ENCODE measurements at regions not wholly inside any gene's neighbourhood (a gene's known extent, or its start where the extent isn't known, plus 50 kb on each side); places are given as distances from the start of the nearest gene placed in this dataset.
"Not testable (repeated sequence)": the region's sequence is repeated elsewhere in the genome, so short reads cannot be mapped to it uniquely, and the experiment has no call there.

GRCh38 chr2:40690525-40690924, 238.6 kb upstream of the SLC8A1 start:
- TF ChIP-seq POLR2A (IDR thresholded peaks at IDR 0.05) (no peak), CTCF (IDR thresholded peaks at IDR 0.05) (no peak)
- Histone ChIP-seq H3K9me3 (peaks cover 0 to 2% (median 0%) of the 10 kb centered on the region in 3 donors), H3K4me1 (no peaks in the 10 kb centered on the region), H3K4me3 (no peak overlapping the region), H3K36me3 (no peaks in the 10 kb centered on the region), H3K27me3 (no peaks in the 10 kb centered on the region), H3K27ac (no peak overlapping the region)
- 52 to 60% methylated on average over 3 of the region's 3 CpGs for WGBS, 2 donors
- intact Hi-C loops (cut with DNase I) = no loop called here
- no peak for DNase-seq

- DNase-seq = no peak
- TF ChIP-seq POLR2A (IDR thresholded peaks at IDR 0.05) = no peak
- no peak for TF ChIP-seq CTCF (IDR thresholded peaks at IDR 0.05)
- intact Hi-C loops (cut with DNase I) = no loop called here
- Histone ChIP-seq H3K4me1 (no peaks in the 10 kb centered on the region), H3K36me3 (no peaks in the 10 kb centered on the region), H3K27ac (no peak overlapping the region), H3K9me3 (peaks cover 0 to 2% (median 0%) of the 10 kb centered on the region in 3 donors), H3K4me3 (no peak overlapping the region), H3K27me3 (no peaks in the 10 kb centered on the region)
- WGBS, 2 donors = 44 to 49% methylated on average over 5 of the region's 5 CpGs
These were observed 248.5 kb upstream of the SLC8A1 start for GRCh38 chr2:40700231-40700954.

- H3K9me3 ChIP-seq; intact Hi-C loops (cut with DNase I); H3K4me3 ChIP-seq; H3K27ac ChIP-seq; H3K27me3 ChIP-seq; H3K36me3 ChIP-seq; DNase-seq; H3K4me1 ChIP-seq: not testable (repeated sequence)
- WGBS, 2 donors = 52% methylated on average over 4 of the region's 7 CpGs; no CpG with 5 or more reads in 1 of the 2 donors
These were observed 260.5 kb upstream of the SLC8A1 start for GRCh38 chr2:40712197-40712894.

GRCh38 chr2:40716879-40717278, 265.0 kb upstream of the SLC8A1 start:
- intact Hi-C loops (cut with DNase I) = no loop called here
- Histone ChIP-seq H3K36me3 (no peaks in the 10 kb centered on the region), H3K4me3 (no peak overlapping the region), H3K9me3 (no peaks in the 10 kb centered on the region), H3K4me1 (no peaks in the 10 kb centered on the region), H3K27me3 (no peaks in the 10 kb centered on the region), H3K27ac (peak overlapping the region in 1 of 4 donors; percentile 25)
- no peak for DNase-seq
- TF ChIP-seq POLR2A (IDR thresholded peaks at IDR 0.05) (no peak), CTCF (IDR thresholded peaks at IDR 0.05) (no peak)
- WGBS, 2 donors = 44 to 58% methylated on average over 2 of the region's 2 CpGs

GRCh38 chr2:40719414-40719813, 267.5 kb upstream of the SLC8A1 start:
- 21 to 41% methylated on average over 2 of the region's 2 CpGs for WGBS, 2 donors

More at GRCh38 chr2:40719414-40719813, 267.5 kb upstream of the SLC8A1 start:
- no peak for TF ChIP-seq CTCF (IDR thresholded peaks at IDR 0.05)
- TF ChIP-seq POLR2A (IDR thresholded peaks at IDR 0.05) = no peak
- Histone ChIP-seq H3K27ac (no peak overlapping the region), H3K9me3 (no peaks in the 10 kb centered on the region), H3K4me3 (no peak overlapping the region), H3K36me3 (no peaks in the 10 kb centered on the region), H3K27me3 (no peaks in the 10 kb centered on the region), H3K4me1 (no peaks in the 10 kb centered on the region)
- intact Hi-C loops (cut with DNase I) = no loop called here
- DNase-seq = no peak

Measured in esophagus squamous epithelium (tissue), 5 donors.